K562 (cell line): ENCODE measurements at regions not wholly inside any gene's neighbourhood (a gene's known extent, or its start where the extent isn't known, plus 50 kb on each side); places are given as distances from the start of the nearest gene placed in this dataset.

Experiments used
- ATAC-seq: fragments of 200-7000 bp; cut with Tn5 transposase; 3 replicates; pipeline ENCODE4 v1.9.1; 2020; ENCODE audit warnings: moderate library complexity
- BruUV-seq: library from RNA; stranded (reverse); fragments of 400-500 nt; replicated peaks from 2 replicates; lab custom pipeline; 2021; lab: Mats Ljungman, UMichigan
- CTCF ChIA-PET: fragments of 300-600 bp; formaldehyde crosslinking; extraction: SDS; loops from one replicate; lab custom pipeline; 2021; ENCODE audit warnings: low intra/inter-chr PET ratio; lab: Yijun Ruan, JAX
- POLR2A ChIA-PET: fragments of 300-600, 350-650 bp; sonication (Branson Sonifier 250); formaldehyde crosslinking; extraction: SDS; loops from one replicate; lab custom pipeline; 2021; ENCODE audit warnings: antibody characterized with exemption, inconsistent platforms; lab: Yijun Ruan, JAX
- DNase-seq, 4 experiments: peaks; one replicate each; pipeline versions ENCODE4 v3.0.0 to v3.0.0-alpha.2; 2011 to 2018; ENCODE audit warnings: low spot score in 3 of 4, mixed read lengths in 3 of 4; ENCODE audit errors: extremely low read depth in 1 of 4
- FAIRE-seq: peaks from 2 replicates; lab custom pipeline; 2011; peaks lifted over from hg19 to GRCh38; lab: Jason Lieb, UNC
- H2AFZ ChIP-seq: 2 replicates; pipeline ENCODE4 v1.6.0; 2011; ENCODE audit warnings: low read depth, low read length, control low read depth, inconsistent platforms
- H3K27ac ChIP-seq: fragments of 200-600 bp; 3 replicates; pipeline ENCODE4 v1.8.0; 2011; ENCODE audit warnings: low read depth, mild to moderate bottlenecking, control low read depth, inconsistent platforms, low read length, moderate library complexity, mixed read lengths; ENCODE audit errors: extremely low read depth
- H3K27me3 ChIP-seq, 2 experiments: fragments of 300-600 bp in 1 of 2; 2 replicates in 1 of 2; 3 replicates in 1 of 2; pipeline versions ENCODE4 v1.6.0 to v1.8.0; 2011; ENCODE audit warnings: inconsistent platforms in 2 of 2, low read length in 2 of 2, mild to moderate bottlenecking in 1 of 2, mixed read lengths in 1 of 2, moderate library complexity in 1 of 2; ENCODE audit not compliant: control insufficient read depth in 2 of 2, insufficient read depth in 2 of 2
- H3K36me3 ChIP-seq: fragments of 300-600 bp; 3 replicates; pipeline ENCODE4 v1.8.0; 2011; ENCODE audit warnings: mild to moderate bottlenecking, low read length, inconsistent platforms; ENCODE audit not compliant: control insufficient read depth, insufficient read depth
- H3K4me1 ChIP-seq, 2 experiments: fragments of 200-600 bp in 1 of 2; replicated peaks in 1 of 2; 2 replicates in 1 of 2; 3 replicates in 1 of 2; pipeline versions ENCODE4 v1.5.1 to v1.8.0; 2011; ENCODE audit warnings: inconsistent platforms in 2 of 2, low read length in 2 of 2, mild to moderate bottlenecking in 1 of 2, mixed read lengths in 1 of 2, moderate library complexity in 1 of 2; ENCODE audit not compliant: control insufficient read depth in 2 of 2, insufficient read depth in 2 of 2
- H3K4me2 ChIP-seq: 2 replicates; pipeline ENCODE4 v1.6.1; 2011; ENCODE audit warnings: low read length, control low read depth, inconsistent platforms, mixed read lengths; ENCODE audit not compliant: insufficient read depth
- H3K4me3 ChIP-seq: fragments of 200-600 bp; sonication (generic), shearing (Covaris generic); 2 replicates; pipeline ENCODE4 v1.5.1; 2016; ENCODE audit warnings: control low read depth, inconsistent platforms
- H3K79me2 ChIP-seq: fragments of 200-600 bp; 3 replicates; pipeline ENCODE4 v1.8.0; 2011; ENCODE audit warnings: low read length, inconsistent platforms; ENCODE audit not compliant: control insufficient read depth, insufficient read depth
- H3K9ac ChIP-seq, 2 experiments: 2 replicates each; pipeline versions ENCODE4 v1.6.0 to v1.6.1; 2011; ENCODE audit warnings: low read depth in 2 of 2, low read length in 2 of 2, control low read depth in 1 of 2, inconsistent platforms in 1 of 2, mild to moderate bottlenecking in 1 of 2, mixed read lengths in 1 of 2; ENCODE audit not compliant: insufficient read depth in 1 of 2
- H3K9me1 ChIP-seq: one replicate; pipeline ENCODE4 v1.6.0; 2011; ENCODE audit warnings: inconsistent platforms, mild to moderate bottlenecking, low read length, moderate library complexity; ENCODE audit not compliant: control insufficient read depth, insufficient read depth
- H3K9me3 ChIP-seq: replicated peaks from 2 replicates; pipeline ENCODE4 v1.5.1; 2011; ENCODE audit warnings: low read depth, low read length, inconsistent platforms; ENCODE audit not compliant: control insufficient read depth, insufficient read depth
- H4K20me1 ChIP-seq: replicated peaks from 2 replicates; pipeline ENCODE4 v1.6.1; 2011; ENCODE audit warnings: low read length, inconsistent platforms, mixed read lengths; ENCODE audit not compliant: control insufficient read depth, insufficient read depth
- HNRNPH1 ChIP-seq: fragments of 200-400 bp; formaldehyde crosslinking; optimal IDR thresholded peaks from 2 replicates; pipeline ENCODE3; 2017; ENCODE audit warnings: low read depth, mild to moderate bottlenecking, low read length, moderate library complexity
- ILF3 ChIP-seq: fragments of 450-650 bp; IDR thresholded peaks from 2 replicates; pipeline ENCODE4 v1.6.1; 2018; ENCODE audit warnings: antibody characterized with exemption, mild to moderate bottlenecking, moderate library complexity, borderline replicate concordance
- SNRNP70 ChIP-seq: fragments of 200-400 bp; formaldehyde crosslinking; optimal IDR thresholded peaks from 2 replicates; pipeline ENCODE3; 2017; ENCODE audit warnings: low read depth, low read length
- TBP ChIP-seq: optimal IDR thresholded peaks from 2 replicates; pipeline ENCODE3; 2011; ENCODE audit warnings: low read depth, low read length, improper control_type of control experiment
- ZNF354B ChIP-seq: fragments of 250-450 bp; sonication (Bioruptor Pico); IDR thresholded peaks from 2 replicates; pipeline ENCODE4 v1.4.0; 2020
- ZNF76 ChIP-seq: fragments of 250-450 bp; sonication (Bioruptor Pico); IDR thresholded peaks from 2 replicates; pipeline ENCODE4 v1.4.0; 2020; ENCODE audit warnings: mild to moderate bottlenecking, moderate library complexity, borderline replicate concordance
- ZNF764 ChIP-seq: fragments of 250-450 bp; sonication (Bioruptor Pico); IDR thresholded peaks from 2 replicates; pipeline ENCODE4 v1.4.0; 2020; ENCODE audit warnings: low read depth, mild to moderate bottlenecking, moderate library complexity
- WGBS: fragments of 100-300 bp; shearing (Covaris generic); methylation state at CpG from one replicate; pipeline ENCODE4 v1.1.6; 2016; ENCODE audit warnings: low coverage, mixed read lengths; ENCODE audit not compliant: insufficient coverage; ENCODE audit errors: missing lambda C conversion rate; 5-methylcytosine and 5-hydroxymethylcytosine counted together
- in situ Hi-C: fragments of 300-500 bp; cut with MboI; formaldehyde crosslinking; loops from 4 replicates; pipeline ENCODE4 v1.15.0; 2018; ENCODE audit warnings: inconsistent platforms, mixed read lengths
- intact Hi-C: fragments of 100-400 bp; cut with micrococcal nuclease; formaldehyde crosslinking; loops from 2 replicates; pipeline ENCODE4 v1.14.2; 2022
- TF ChIP-seq, protein P1 (sequence below), 2 experiments: fragments of 450-650 bp; IDR thresholded peaks; 2 replicates each; pipeline ENCODE4 v1.6.1; 2016; ENCODE audit warnings: mild to moderate bottlenecking in 2 of 2, borderline replicate concordance in 1 of 2, low read depth in 1 of 2, moderate library complexity in 1 of 2

DNA sequence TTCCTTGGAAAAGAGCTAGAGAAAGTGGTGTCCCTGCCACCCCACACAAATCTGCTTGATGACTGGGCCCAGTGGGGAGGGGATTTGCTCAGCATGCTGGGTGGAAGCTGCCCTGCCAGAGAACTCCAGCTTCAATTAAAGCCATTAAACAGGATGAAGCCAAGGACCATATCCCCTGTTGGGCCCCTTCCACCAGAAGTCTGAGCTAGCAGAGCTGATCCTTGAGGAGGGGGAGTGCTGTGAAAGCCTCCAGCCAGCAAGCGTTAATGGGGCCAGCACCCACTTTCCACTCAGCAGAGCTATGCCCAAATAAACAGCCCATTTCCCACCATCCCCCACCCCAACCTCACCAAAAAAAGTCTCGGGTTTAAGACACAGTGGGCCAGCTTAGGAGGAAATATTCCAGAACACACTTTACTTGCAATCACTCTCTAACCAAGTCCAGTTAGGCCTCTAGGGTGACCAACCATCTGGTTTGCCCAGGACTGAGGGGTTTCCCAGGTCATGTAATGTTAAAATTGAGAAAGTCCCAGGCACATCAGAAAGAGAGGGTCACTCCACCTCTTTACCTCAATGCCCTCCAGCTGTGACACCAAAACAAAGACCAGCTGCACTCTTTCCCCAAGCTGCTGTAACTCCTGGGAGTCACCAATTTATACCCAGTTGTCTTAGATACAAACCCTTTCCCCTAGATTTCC is 132.3 kb downstream of the FOXI3 start:
- intact Hi-C loops (loop anchor here (10.0 kb wide), 1 partner anchor 135 kb away; the partner anchor contains the start of gene FOXI3), in situ Hi-C loops (no loop called here)
- Histone ChIP-seq H3K4me1 (no peaks in the 10 kb centered on the region), H3K4me3 (no peak overlapping the region), H4K20me1 (no peaks in the 10 kb centered on the region), H3K9me3 (no peaks in the 10 kb centered on the region), H2AFZ (no peak overlapping the region), H3K79me2 (no peaks in the 10 kb centered on the region), H3K9ac (no peak overlapping the region), H3K36me3 (no peaks in the 10 kb centered on the region), H3K27me3 (peaks cover 8 to 21% of the 10 kb centered on the region in 2 experiments; a peak in 3 of 5 replicates), H3K27ac (no peak overlapping the region), H3K4me2 (no peak overlapping the region), H3K9me1 (no peaks in the 10 kb centered on the region)
- TF ChIP-seq HNRNPH1 (no peak), SNRNP70 (no peak), ZNF76 (CRISPR knock-in tag) (no peak), TBP (no peak), ILF3 (no peak)
- ATAC-seq (no peak), DNase-seq (no peak), FAIRE-seq (no peak)
- ChIA-PET POLR2A (interaction anchor here (0.7 kb wide), 1 partner anchor 225 kb away, joined by 3 read pairs; no protein-coding TSS in a partner anchor), CTCF (no interaction called here)
- BruUV-seq = no TSS peak
- WGBS = 0% methylated on average over 2 of the region's 2 CpGs

DNA sequence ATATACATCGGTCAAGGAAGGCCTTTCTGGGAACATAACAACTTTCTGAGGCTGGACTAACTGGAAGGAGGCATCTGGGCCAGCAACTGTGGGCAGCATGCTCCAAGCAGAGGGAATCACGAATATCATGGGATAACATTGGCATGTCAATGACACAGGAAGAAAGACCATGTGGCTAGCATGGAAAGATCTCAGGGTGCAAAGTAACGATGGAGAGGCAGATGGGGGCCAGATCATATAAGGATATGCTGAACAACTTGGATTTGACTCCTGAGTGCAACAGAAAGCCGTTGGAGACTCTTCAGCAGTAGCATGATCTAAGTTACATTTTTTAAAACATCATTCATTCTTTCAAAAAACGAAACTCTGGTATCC is 133.6 kb downstream of the FOXI3 start:
- Histone ChIP-seq H3K9ac (no peak overlapping the region), H3K27ac (no peak overlapping the region), H3K9me1 (no peaks in the 10 kb centered on the region), H3K4me3 (no peak overlapping the region), H3K79me2 (no peaks in the 10 kb centered on the region), H3K9me3 (no peaks in the 10 kb centered on the region), H2AFZ (no peak overlapping the region), H3K36me3 (no peaks in the 10 kb centered on the region), H4K20me1 (no peaks in the 10 kb centered on the region), H3K4me1 (no peaks in the 10 kb centered on the region), H3K27me3 (peaks cover 5 to 21% of the 10 kb centered on the region in 2 experiments; a peak in 3 of 5 replicates), H3K4me2 (no peak overlapping the region)
- no TSS peak for BruUV-seq
- ATAC-seq (no peak), FAIRE-seq (no peak), DNase-seq (no peak)
- in situ Hi-C loops = no loop called here
- POLR2A ChIA-PET = no interaction called here
- 0% methylated on average over 5 of the region's 5 CpGs for WGBS
- intact Hi-C loops = no loop called here
- CTCF ChIA-PET = no interaction called here
- TF ChIP-seq, protein P1, sequence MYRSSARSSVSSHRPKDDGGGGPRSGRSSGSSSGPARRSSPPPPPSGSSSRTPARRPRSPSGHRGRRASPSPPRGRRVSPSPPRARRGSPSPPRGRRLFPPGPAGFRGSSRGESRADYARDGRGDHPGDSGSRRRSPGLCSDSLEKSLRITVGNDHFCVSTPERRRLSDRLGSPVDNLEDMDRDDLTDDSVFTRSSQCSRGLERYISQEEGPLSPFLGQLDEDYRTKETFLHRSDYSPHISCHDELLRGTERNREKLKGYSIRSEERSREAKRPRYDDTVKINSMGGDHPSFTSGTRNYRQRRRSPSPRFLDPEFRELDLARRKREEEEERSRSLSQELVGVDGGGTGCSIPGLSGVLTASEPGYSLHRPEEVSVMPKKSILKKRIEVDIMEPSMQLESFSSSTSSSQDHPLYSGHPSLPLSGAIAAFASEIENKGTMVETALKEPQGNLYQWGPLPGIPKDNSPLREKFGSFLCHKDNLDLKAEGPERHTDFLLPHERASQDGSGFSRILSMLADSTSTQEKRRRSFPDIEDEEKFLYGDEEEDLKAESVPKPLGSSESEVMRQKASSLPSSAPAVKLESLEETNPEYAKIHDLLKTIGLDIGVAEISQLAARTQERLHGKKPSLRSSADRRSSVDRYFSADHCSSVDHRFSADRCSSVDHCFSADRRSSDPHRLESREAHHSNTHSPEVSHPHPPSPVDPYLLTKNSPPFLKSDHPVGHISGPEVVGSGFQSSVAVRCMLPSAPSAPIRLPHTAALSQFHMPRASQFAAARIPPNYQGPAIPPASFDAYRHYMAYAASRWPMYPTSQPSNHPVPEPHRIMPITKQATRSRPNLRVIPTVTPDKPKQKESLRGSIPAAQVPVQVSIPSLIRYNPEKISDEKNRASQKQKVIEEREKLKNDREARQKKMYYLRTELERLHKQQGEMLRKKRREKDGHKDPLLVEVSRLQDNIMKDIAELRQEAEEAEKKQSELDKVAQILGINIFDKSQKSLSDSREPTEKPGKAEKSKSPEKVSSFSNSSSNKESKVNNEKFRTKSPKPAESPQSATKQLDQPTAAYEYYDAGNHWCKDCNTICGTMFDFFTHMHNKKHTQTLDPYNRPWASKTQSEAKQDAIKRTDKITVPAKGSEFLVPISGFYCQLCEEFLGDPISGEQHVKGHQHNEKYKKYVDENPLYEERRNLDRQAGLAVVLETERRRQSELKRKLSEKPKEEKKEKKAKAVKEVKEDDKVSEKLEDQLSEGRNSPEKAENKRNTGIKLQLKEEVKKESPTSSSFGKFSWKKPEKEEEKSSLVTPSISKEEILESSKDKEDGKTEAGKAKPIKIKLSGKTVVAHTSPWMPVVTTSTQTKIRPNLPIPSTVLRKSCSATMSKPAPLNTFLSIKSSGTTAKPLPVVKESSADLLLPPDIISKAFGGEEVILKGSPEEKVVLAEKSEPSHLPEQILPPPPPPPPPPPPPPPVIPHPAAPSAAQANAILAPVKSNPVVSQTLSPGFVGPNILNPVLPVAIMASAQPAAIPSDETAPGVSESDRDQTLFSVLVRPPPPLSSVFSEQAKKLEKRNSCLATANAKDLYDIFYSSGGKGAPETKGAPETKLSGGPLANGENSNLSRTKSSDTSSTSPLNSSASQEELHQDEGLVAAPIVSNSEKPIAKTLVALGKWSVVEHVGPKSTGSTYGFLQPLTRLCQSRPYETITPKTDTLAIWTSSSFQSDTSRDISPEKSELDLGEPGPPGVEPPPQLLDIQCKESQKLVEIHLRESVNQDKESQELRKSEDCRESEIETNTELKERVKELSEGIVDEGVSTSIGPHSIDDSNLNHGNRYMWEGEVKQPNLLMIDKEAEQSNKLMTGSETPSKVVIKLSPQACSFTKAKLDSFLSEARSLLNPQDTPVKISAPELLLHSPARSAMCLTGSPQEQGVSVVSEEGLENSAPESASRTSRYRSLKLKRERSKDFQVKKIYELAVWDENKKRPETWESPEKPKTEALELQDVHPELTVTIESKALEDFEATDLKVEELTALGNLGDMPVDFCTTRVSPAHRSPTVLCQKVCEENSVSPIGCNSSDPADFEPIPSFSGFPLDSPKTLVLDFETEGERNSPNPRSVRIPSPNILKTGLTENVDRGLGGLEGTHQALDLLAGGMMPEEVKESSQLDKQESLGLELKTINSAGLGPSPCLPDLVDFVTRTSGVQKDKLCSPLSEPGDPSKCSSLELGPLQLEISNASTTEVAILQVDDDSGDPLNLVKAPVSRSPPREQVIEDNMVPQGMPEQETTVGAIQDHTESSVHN (IDR thresholded peaks at IDR 0.05; ENCODE audit: borderline replicate concordance in 1 of 2, low read depth in 1 of 2) = no peak
- no peak for TF ChIP-seq ZNF354B (CRISPR knock-in tag)
- TF ChIP-seq ZNF764 (CRISPR knock-in tag) = no peak
